ENCODE measurements at regions not wholly inside any gene's neighbourhood (a gene's known extent, or its start where the extent isn't known, plus 50 kb on each side); places are given as distances from the start of the nearest gene placed in this dataset.
A peak's percentile ranks its signal among the peaks of the same experiment; 100 is the strongest.
"Not testable (repeated sequence)": the region's sequence is repeated elsewhere in the genome, so short reads cannot be mapped to it uniquely, and the experiment has no call there.

DNA sequence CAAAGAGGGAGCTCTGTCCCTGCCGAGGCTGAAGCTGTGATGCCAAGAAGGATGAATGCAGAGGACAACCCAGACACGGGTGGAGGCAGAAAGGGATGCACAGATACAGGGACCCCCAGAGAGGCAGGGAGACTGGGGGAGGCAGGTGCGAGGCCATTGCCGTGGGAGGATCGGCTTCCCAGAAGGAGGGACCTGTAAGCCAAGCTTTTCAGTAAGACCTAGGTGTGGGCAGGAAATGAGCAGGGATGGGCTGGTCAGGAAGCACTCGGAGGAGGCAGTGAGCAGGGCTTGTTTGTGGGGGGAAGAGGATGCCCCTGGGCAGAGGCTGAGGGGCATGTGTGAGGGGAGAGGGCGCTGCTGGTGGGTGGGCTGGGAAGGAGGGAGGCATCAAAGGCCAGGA lies 67.7 kb upstream of the WNT4 start:
- no peak for DNase-seq (ENCODE audit: low read depth in 1 of 2, low spot score in 1 of 2)
- in situ Hi-C loops (cut with HindIII; ENCODE audit: low pct_unique_long_range_greater_than_20kb, low sequenced_read_pairs): no loop called here
- TF ChIP-seq JUND (IDR thresholded peaks at IDR 0.05; ENCODE audit: low read depth): no peak

DNA sequence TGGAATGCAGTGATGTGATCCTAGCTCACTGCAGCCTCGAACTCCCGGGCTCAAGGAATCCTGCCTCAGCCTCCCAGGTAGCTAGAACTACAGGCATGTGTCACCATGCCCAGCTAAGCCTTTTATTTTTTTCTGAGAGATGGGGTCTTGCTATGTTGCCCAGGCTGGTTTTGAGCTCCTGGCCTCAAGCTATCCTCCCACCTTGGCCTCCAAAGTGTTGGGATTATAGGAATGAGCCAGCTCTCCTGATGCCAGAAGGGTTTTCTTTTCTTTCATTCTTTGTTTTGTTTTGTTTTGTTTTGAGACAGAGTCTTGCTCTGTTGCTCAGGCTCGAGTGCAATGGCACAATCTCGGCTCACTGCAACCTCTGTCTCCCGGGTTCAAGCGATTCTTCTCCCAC lies 68.6 kb upstream of the WNT4 start:
- DNase-seq (ENCODE audit: low read depth in 1 of 2, low spot score in 1 of 2); in situ Hi-C loops (cut with HindIII; ENCODE audit: low pct_unique_long_range_greater_than_20kb, low sequenced_read_pairs): not testable (repeated sequence)

DNA sequence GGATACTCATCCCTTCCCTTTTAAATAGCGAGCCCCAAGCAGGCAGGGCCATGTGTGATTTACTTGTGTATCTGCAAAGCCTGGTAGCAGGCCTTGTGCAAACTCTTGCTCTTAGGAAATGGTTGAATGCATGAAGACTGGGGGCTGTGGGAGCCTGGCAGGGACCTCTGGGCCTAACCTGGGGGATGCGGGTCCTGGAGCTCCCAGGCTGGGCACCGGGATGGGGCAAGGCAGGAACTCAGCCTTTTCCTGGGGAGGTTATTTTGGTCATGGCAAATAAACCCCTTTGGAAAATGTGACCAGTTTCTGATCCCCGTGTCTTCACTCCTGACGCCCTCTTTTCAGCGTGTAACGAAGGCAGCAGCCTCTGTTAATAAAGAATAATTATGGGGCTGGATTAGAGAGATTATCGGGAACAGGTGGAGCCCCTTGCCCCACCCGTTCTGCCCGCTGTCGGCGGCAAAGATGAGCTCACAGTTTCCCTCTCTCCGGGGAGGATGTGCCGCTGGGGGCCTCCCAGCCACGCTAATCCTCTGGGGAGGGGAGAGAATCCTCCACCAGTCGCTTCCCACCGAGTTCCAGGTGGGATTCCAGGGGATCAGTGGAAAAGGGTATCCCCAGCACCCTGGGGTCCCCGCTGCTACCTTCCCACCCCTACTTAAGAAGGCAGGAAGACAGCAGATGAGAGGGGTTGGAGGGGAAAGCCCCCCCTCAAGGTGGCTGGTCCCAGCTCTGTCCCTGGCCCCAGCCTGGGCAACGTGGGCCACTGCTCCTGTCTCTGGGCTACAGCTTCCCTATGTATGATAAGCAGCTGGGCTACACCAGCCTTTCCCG lies 69.7 kb upstream of the WNT4 start:
- in situ Hi-C loops (cut with HindIII; ENCODE audit: low pct_unique_long_range_greater_than_20kb, low sequenced_read_pairs): no loop called here
- DNase-seq (ENCODE audit: low read depth in 1 of 2, low spot score in 1 of 2): no peak
- no peak for TF ChIP-seq JUND (IDR thresholded peaks at IDR 0.05; ENCODE audit: low read depth)

DNA sequence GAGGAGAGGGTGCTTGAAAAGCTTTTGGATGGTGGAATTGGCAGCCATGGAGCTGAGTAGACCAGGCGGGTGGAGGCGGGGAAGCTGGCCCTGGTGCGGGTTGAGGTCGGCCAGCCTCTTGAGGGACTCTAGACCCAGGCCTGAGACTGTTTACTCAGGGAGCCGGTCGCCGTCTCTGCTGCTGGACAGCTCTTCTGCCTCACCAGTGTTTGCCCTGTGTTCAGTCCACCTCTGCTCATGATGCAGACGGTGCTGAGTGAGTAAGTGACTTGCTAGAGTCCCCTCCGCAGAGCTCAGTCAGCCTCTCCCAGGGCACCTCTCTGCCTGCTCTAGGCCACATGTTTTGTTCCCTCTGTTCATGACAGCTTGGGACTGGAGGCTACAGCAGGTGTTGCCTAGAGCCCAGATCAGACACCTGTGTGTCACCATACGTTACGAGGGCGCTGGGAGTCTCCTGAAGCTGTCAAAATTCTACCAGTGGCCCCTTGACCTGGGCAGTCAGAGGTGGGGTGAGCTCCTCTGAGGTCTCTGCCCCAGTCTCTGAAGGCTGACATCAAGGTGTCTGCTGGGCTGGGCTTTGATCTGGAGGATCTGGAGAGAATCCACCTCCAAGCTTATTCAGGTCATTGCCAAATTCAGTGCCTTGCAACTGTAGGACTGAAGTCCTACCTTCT lies 73.5 kb upstream of the WNT4 start:
- in situ Hi-C loops (cut with HindIII; ENCODE audit: low pct_unique_long_range_greater_than_20kb, low sequenced_read_pairs): no loop called here
- peak in 1 of 2 experiments; percentile 45 for DNase-seq (ENCODE audit: low read depth in 1 of 2, low spot score in 1 of 2)
- TF ChIP-seq JUND (IDR thresholded peaks at IDR 0.05; ENCODE audit: low read depth): no peak

DNA sequence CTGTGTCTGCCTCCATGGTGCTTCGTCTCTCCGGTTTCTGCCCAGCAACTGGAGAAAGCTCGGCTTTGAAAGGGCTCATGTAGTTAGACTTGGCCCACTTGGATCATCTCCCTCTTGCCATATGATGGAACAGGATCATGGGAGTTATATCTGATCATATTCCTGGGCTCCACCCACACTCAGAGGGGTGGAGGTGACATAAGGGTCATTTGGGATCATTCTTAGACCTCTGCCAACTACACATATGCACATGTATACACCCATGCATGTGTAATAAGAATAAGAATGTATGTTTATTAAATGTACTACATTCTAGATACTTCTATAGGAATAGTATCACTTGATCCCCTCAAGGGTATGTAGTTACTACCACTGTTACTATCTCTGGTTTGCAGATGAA lies 74.1 kb upstream of the WNT4 start:
- no peak for TF ChIP-seq JUND (IDR thresholded peaks at IDR 0.05; ENCODE audit: low read depth)
- in situ Hi-C loops (cut with HindIII; ENCODE audit: low pct_unique_long_range_greater_than_20kb, low sequenced_read_pairs): no loop called here
- DNase-seq (ENCODE audit: low read depth in 1 of 2, low spot score in 1 of 2): no peak

DNA sequence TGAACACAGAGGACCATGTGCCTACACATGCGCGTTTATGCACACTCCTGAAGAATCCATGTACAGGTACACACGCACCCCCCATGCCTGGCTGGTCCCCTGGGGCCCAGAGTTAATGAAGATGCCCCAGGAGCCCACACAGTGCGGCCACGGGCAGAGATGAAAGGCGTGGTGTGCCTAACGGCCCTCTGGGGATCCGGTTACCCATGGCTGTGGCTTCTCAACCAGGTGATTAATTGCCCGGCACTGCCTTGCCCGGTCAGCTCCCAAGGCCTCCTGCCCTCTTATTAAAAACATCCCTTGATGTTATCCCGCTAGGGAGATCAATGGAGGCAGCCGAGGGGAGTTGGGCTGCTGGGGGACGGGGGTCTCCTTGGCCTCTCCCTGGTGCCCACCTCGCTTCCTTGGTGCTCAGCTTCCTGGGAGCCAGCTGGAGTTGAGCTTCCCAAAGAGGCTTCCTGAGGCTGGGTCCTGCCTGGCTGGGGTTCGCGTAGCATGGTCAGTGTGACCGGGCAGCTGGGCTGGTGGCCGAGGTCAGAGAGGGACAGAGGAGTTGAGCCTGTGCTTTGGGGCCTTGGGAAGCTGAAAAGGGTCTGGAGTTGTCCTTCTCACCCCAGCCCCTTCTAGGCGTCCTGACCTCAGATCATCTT lies 75.0 kb upstream of the WNT4 start:
- TF ChIP-seq JUND (IDR thresholded peaks at IDR 0.05; ENCODE audit: low read depth): no peak
- in situ Hi-C loops (cut with HindIII; ENCODE audit: low pct_unique_long_range_greater_than_20kb, low sequenced_read_pairs): no loop called here
- no peak for DNase-seq (ENCODE audit: low read depth in 1 of 2, low spot score in 1 of 2)

DNA sequence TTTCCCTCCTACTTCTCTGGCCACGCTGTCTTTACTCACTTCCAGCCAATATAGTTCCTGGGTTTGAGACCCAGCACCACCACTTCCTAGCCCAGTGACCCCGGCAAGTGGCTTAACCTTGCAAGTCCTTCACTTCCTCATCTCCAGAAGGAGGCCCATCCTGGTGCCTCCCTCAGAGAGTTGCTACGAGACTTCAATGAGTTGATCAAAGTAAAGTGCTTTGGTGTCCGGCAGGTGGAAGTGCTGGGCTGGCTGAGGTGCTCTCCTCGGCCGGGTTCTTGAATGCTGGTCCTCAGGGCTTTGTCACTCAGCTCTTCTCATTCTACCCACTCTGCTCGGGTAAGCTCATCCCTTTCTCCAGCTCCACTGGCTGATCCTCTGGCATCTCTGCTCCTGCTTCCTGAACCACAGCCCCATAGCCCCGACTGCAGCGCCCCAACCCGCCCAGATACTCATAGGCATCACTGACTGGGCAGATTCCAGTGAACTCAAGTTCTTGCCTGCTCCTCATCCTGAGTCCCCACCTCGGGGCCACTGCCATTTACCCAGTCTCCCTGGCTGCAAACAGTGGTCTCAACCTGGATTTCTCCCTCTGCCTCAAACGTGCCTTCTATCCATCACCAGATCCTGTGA lies 75.8 kb upstream of the WNT4 start:
- no peak for TF ChIP-seq JUND (IDR thresholded peaks at IDR 0.05; ENCODE audit: low read depth)
- no peak for DNase-seq (ENCODE audit: low read depth in 1 of 2, low spot score in 1 of 2)
- in situ Hi-C loops (cut with HindIII; ENCODE audit: low pct_unique_long_range_greater_than_20kb, low sequenced_read_pairs): no loop called here

DNA sequence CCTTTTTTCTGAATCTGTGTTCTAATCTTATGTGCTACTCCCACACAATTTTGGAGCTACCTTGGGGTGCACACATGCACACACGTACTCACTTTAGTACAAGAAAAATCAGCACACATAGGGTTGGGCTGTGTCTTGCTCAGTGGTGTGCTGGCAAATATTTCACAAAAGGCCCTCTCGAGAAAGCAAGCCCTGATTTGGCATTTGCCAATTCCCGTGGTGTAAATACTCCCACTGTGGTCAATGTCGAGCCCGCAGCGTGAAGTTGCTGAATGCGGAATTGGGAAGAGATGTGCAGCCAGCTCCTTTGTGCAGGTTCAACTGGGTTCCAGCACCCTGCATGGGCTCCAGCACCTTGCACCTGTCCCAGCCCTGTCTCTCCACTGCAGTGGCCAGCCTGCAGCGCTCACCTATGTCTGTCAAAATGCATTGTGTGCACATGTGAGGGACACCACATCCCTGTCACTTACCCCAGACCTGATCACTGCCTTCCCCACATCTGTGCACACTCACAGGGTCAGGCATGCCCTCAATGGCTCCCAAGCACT lies 78.4 kb upstream of the WNT4 start:
- DNase-seq (ENCODE audit: low read depth in 1 of 2, low spot score in 1 of 2): no peak
- no peak for TF ChIP-seq JUND (IDR thresholded peaks at IDR 0.05; ENCODE audit: low read depth)
- in situ Hi-C loops (cut with HindIII; ENCODE audit: low pct_unique_long_range_greater_than_20kb, low sequenced_read_pairs): no loop called here

DNA sequence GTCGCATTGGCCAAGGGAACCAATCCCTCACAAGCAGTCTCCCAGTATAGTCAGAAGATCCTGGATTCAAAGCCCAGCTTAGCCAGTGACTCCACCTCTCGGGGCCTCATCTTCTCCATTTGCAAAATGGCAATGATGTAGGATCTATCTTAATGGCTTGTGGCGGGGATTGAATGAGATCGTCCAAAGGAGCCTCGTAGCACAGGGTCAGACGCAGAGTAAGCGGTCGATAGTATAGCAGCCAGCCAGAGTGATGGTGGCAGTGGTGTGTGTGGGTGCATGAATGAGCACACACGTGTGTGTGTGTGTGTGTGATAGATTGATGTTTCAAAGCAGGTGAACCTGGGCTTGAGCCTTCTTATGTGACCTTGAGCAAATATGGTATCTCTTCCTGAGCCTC lies 79.8 kb upstream of the WNT4 start:
- in situ Hi-C loops (cut with HindIII; ENCODE audit: low pct_unique_long_range_greater_than_20kb, low sequenced_read_pairs): no loop called here
- TF ChIP-seq JUND (IDR thresholded peaks at IDR 0.05; ENCODE audit: low read depth): no peak

DNA sequence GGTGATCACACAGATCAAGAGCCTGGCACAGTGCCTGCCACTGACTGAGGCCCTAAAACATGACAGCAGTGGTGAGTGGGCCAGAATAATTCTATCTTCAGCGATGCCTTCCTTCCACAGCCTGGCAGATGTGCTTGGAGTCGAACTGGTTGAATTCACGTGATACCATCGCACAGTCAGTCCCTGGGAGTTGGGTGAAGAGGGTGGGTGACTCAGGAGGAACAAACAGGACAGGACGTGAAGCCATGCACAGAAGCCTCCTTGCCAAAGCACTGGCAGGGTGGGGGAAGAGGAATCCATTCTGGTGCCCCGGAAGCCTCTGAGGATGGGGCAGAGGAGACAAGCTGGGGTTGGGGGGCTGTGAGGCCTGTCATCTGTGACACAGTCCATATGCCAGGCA lies 80.3 kb upstream of the WNT4 start:
- in situ Hi-C loops (cut with HindIII; ENCODE audit: low pct_unique_long_range_greater_than_20kb, low sequenced_read_pairs): no loop called here
- no peak for TF ChIP-seq JUND (IDR thresholded peaks at IDR 0.05; ENCODE audit: low read depth)
- DNase-seq (ENCODE audit: low read depth in 1 of 2, low spot score in 1 of 2): no peak

More for the DNA sequence above, 79.8 kb upstream of the WNT4 start:
- no peak for DNase-seq (ENCODE audit: low read depth in 1 of 2, low spot score in 1 of 2)

DNA sequence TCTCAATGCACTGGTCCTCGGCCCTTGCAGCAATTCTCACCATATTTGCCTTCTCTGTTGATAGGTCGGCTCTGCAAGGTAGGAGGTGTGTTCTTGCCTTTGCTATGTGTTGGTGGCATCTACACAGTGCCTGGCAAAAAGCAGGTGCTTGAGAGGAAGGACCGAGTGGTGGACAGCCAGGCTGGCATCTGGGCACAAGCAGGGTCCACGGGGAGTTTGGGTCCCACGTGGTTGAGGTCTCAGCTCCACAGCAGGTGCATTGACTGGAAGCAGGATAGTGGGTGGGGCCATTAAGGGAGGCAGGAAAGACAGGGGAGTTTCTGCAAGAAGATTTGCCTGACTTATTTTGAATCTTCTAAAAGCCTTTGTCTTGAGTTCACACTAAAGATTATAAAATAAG lies 81.2 kb upstream of the WNT4 start:
- DNase-seq (ENCODE audit: low read depth in 1 of 2, low spot score in 1 of 2): no peak
- in situ Hi-C loops (cut with HindIII; ENCODE audit: low pct_unique_long_range_greater_than_20kb, low sequenced_read_pairs): no loop called here
- TF ChIP-seq JUND (IDR thresholded peaks at IDR 0.05; ENCODE audit: low read depth): no peak

DNA sequence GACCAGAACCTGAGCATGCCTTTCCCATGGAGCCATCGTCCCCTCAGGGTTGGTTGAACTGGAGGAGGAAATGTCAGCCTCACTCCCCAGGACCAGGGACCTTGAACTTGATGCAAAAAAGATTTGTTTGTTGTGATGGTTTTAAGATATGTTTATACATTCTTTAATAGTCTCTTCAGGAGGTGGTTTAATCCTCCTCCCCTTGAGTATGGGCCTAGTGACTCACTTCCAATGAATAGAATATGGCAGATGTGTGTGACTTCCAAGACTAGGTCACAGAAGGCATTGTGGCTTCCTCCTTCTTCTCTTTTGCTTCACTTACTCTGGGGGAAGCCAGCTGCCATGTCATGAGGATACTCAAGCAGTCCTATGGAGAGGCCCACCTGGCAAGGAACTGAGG lies 81.7 kb upstream of the WNT4 start:
- DNase-seq (ENCODE audit: low read depth in 1 of 2, low spot score in 1 of 2): no peak
- TF ChIP-seq JUND (IDR thresholded peaks at IDR 0.05; ENCODE audit: low read depth): no peak
- in situ Hi-C loops (cut with HindIII; ENCODE audit: low pct_unique_long_range_greater_than_20kb, low sequenced_read_pairs): no loop called here
